HCT116 (cell line): ENCODE measurements at regions not wholly inside any gene's neighbourhood (a gene's known extent, or its start where the extent isn't known, plus 50 kb on each side); places are given as distances from the start of the nearest gene placed in this dataset.

Experiments
- ATAC-seq: fragments of 200-7000 bp; cut with Tn5 transposase; 2 replicates; pipeline ENCODE4 v1.9.1; 2020; ENCODE audit warnings: mild to moderate bottlenecking, moderate library complexity
- BruUV-seq: library from RNA; stranded (reverse); fragments of 400-500 nt; replicated peaks from 2 replicates; lab custom pipeline; 2021; lab: Mats Ljungman, UMichigan
- CTCF ChIA-PET: fragments of 300-600 bp; sonication (Branson Sonifier 250); formaldehyde crosslinking; loops from one replicate; lab custom pipeline; 2021; ENCODE audit warnings: antibody characterized with exemption; lab: Charles Lee
- POLR2A ChIA-PET: fragments of 300-600, 350-600 bp; sonication (Branson Sonifier 250); formaldehyde crosslinking; loops from one replicate; lab custom pipeline; 2021; ENCODE audit warnings: antibody characterized with exemption; lab: Charles Lee
- RAD21 ChIA-PET, 2 experiments: fragments of 300-600 bp; sonication (Branson Sonifier 250); formaldehyde crosslinking; loops; one replicate each; lab custom pipeline; 2023; ENCODE audit warnings: low total read pairs in 2 of 2; ENCODE audit not compliant: uncharacterized antibody in 2 of 2, unreplicated experiment in 2 of 2, low non-redundant PET in 1 of 2; lab: Charles Lee
- DNase-seq: peaks from one replicate; pipeline ENCODE4 v3.0.0-alpha.2; 2010; ENCODE audit warnings: low read depth, low spot score
- H2AFZ ChIP-seq: fragments of 200-600 bp; shearing (Covaris generic), sonication (generic); 2 replicates; pipeline ENCODE4 v1.6.1; 2017; ENCODE audit warnings: low read depth, mixed run types, mixed read lengths, antibody characterized with exemption, low read length; ENCODE audit not compliant: poor library complexity, severe bottlenecking
- H3K27ac ChIP-seq: 2 replicates; pipeline ENCODE4 v1.5.1; 2012; ENCODE audit warnings: low read depth, low read length
- H3K27me3 ChIP-seq: fragments of 200-600 bp; sonication (generic); 2 replicates; pipeline ENCODE4 v1.6.1; 2016; ENCODE audit warnings: mixed run types, low read length, mixed read lengths; ENCODE audit not compliant: insufficient read depth
- H3K36me3 ChIP-seq, 2 experiments: fragments of 200-500 bp in 1 of 2; fragments of 200-600 bp in 1 of 2; sonication (Bioruptor generic) in 1 of 2; sonication (generic) in 1 of 2; 2 replicates each; pipeline versions ENCODE4 v1.5.1 to v1.6.1; 2014 to 2016; ENCODE audit warnings: low read length in 2 of 2, inconsistent platforms in 1 of 2, mixed read lengths in 1 of 2, mixed run types in 1 of 2; ENCODE audit not compliant: insufficient read depth in 2 of 2, control insufficient read depth in 1 of 2
- H3K4me1 ChIP-seq, 2 experiments: fragments of 200-600 bp in 1 of 2; sonication (generic) in 1 of 2; 2 replicates each; pipeline versions ENCODE4 v1.5.1 to v1.6.1; 2012 to 2017; ENCODE audit warnings: low read length in 2 of 2, inconsistent platforms in 1 of 2, mild to moderate bottlenecking in 1 of 2, mixed read lengths in 1 of 2, mixed run types in 1 of 2, moderate library complexity in 1 of 2; ENCODE audit not compliant: insufficient read depth in 2 of 2, control insufficient read depth in 1 of 2
- H3K4me2 ChIP-seq: fragments of 200-600 bp; sonication (generic); 2 replicates; pipeline ENCODE4 v1.6.1; 2017; ENCODE audit warnings: mixed run types, low read length, mixed read lengths
- H3K4me3 ChIP-seq, 2 experiments: fragments of 200-600 bp in 1 of 2; sonication (generic) in 1 of 2; replicated peaks in 1 of 2; 2 replicates each; pipeline ENCODE4 v1.5.1; 2011 to 2016; ENCODE audit warnings: low read length in 2 of 2, control low read depth in 1 of 2, low read depth in 1 of 2, mild to moderate bottlenecking in 1 of 2, mixed read lengths in 1 of 2, mixed run types in 1 of 2
- H3K79me2 ChIP-seq: fragments of 200-600 bp; sonication (generic); 2 replicates; pipeline ENCODE4 v1.6.1; 2017; ENCODE audit warnings: mild to moderate bottlenecking, mixed run types, low read length, moderate library complexity, mixed read lengths; ENCODE audit not compliant: insufficient read depth
- H3K9ac ChIP-seq: fragments of 200-600 bp; sonication (generic); 2 replicates; pipeline ENCODE4 v1.6.1; 2016; ENCODE audit warnings: low read length, mixed read lengths
- H3K9me2 ChIP-seq: fragments of 200-600 bp; sonication (generic), shearing (Covaris generic); 2 replicates; pipeline ENCODE4 v1.6.1; 2017; ENCODE audit warnings: mixed run types, mild to moderate bottlenecking, moderate library complexity; ENCODE audit not compliant: insufficient read depth
- H3K9me3 ChIP-seq, 2 experiments: fragments of 200-500 bp in 1 of 2; fragments of 200-600 bp in 1 of 2; sonication (Bioruptor generic) in 1 of 2; sonication (generic) in 1 of 2; 2 replicates each; pipeline ENCODE4 v1.6.1; 2014 to 2017; ENCODE audit warnings: low read length in 2 of 2, mixed read lengths in 2 of 2, inconsistent platforms in 1 of 2, low read depth in 1 of 2, mild to moderate bottlenecking in 1 of 2, mixed run types in 1 of 2, moderate library complexity in 1 of 2; ENCODE audit not compliant: control insufficient read depth in 1 of 2, insufficient read depth in 1 of 2
- H4K20me1 ChIP-seq: fragments of 200-600 bp; sonication (generic), shearing (Covaris generic); 2 replicates; pipeline ENCODE4 v1.6.1; 2017; ENCODE audit warnings: mixed run types, mild to moderate bottlenecking, moderate library complexity; ENCODE audit not compliant: insufficient read depth
- ATF3 ChIP-seq: IDR thresholded peaks from 2 replicates; pipeline ENCODE4 v1.6.1; 2012
- CEBPB ChIP-seq: IDR thresholded peaks from 2 replicates; pipeline ENCODE4 v1.6.1; 2012; ENCODE audit warnings: low read depth
- EGR1 ChIP-seq: IDR thresholded peaks from 2 replicates; pipeline ENCODE4 v1.6.1; 2012; ENCODE audit warnings: low read depth
- ELF1 ChIP-seq: IDR thresholded peaks from 2 replicates; pipeline ENCODE4 v1.6.1; 2012; ENCODE audit warnings: low read depth, borderline replicate concordance
- EZH2 ChIP-seq: fragments of 200-600 bp; sonication (generic); IDR thresholded peaks from 2 replicates; pipeline ENCODE4 v1.6.1; 2017; ENCODE audit warnings: antibody characterized with exemption, mixed run types
- EZH2phosphoT487 ChIP-seq: fragments of 200-600 bp; IDR thresholded peaks from 2 replicates; pipeline ENCODE4 v1.6.1; 2018; ENCODE audit warnings: antibody characterized with exemption, borderline replicate concordance
- JUND ChIP-seq: IDR thresholded peaks from 2 replicates; pipeline ENCODE4 v1.6.1; 2012
- MAX ChIP-seq: IDR thresholded peaks from 2 replicates; pipeline ENCODE4 v1.6.1; 2012
- SIN3A ChIP-seq: IDR thresholded peaks from 2 replicates; pipeline ENCODE4 v1.6.1; 2012; ENCODE audit warnings: low read depth
- SP1 ChIP-seq: IDR thresholded peaks from 2 replicates; pipeline ENCODE4 v1.6.1; 2012; ENCODE audit warnings: low read depth
- SRF ChIP-seq: IDR thresholded peaks from 2 replicates; pipeline ENCODE4 v1.6.1; 2012; ENCODE audit warnings: low read depth
- TCF7L2 ChIP-seq: IDR thresholded peaks from 2 replicates; pipeline ENCODE4 v1.7.0; 2011; ENCODE audit warnings: borderline replicate concordance, inconsistent platforms; ENCODE audit not compliant: insufficient read depth, insufficient read length; ENCODE audit errors: extremely low read depth
- ZFX ChIP-seq: fragments of 450-650 bp; IDR thresholded peaks from 2 replicates; pipeline ENCODE4 v1.6.1; 2017
- intact Hi-C: fragments of 100-400 bp; cut with micrococcal nuclease; formaldehyde crosslinking; loops from 2 replicates; pipeline ENCODE4 v1.10.0; 2022

- no peaks in the 10 kb centered on the region for H3K4me1 ChIP-seq
- no peaks in the 10 kb centered on the region for H4K20me1 ChIP-seq
- no peaks in the 10 kb centered on the region for H3K36me3 ChIP-seq
- H3K9ac ChIP-seq, result no peak overlapping the region
- no peak overlapping the region for H3K27ac ChIP-seq
- no peaks in the 10 kb centered on the region for H3K79me2 ChIP-seq
- DNase-seq (no peak), ATAC-seq (no peak)
- BruUV-seq, result no TSS peak
- ChIA-PET RAD21 (no interaction called here), POLR2A (no interaction called here), CTCF (no interaction called here)
- no peaks in the 10 kb centered on the region for H3K9me2 ChIP-seq
- no peak overlapping the region for H3K4me3 ChIP-seq
- H3K27me3 ChIP-seq, result no peaks in the 10 kb centered on the region
- intact Hi-C loops, result no loop called here
- H3K4me2 ChIP-seq, result no peak overlapping the region
- H3K9me3 ChIP-seq, result no peaks in the 10 kb centered on the region
- TF ChIP-seq EZH2phosphoT487 (no peak), SRF (no peak), ELF1 (no peak), EGR1 (no peak), EZH2 (no peak), MAX (no peak), CEBPB (no peak), ATF3 (no peak), ZFX (no peak), SIN3A (no peak), JUND (no peak)
- no peak overlapping the region for H2AFZ ChIP-seq
These were observed 172.6 kb upstream of the VIPR2 start for GRCh38 chr7:159317294-159317693.

GRCh38 chr7:159311172-159311494 is 166.5 kb upstream of the VIPR2 start:
- BruUV-seq, result no TSS peak

More at GRCh38 chr7:159311172-159311494, 166.5 kb upstream of the VIPR2 start:
- no peak for ATAC-seq
- CTCF ChIA-PET, result no interaction called here
- no peak overlapping the region for H3K27ac ChIP-seq
- TF ChIP-seq ZFX, result no peak
- TF ChIP-seq EZH2phosphoT487, result no peak
- no peak for TF ChIP-seq TCF7L2
- no peak for TF ChIP-seq SP1
- no peak for TF ChIP-seq SIN3A
- no peak for TF ChIP-seq SRF
- no peak for TF ChIP-seq EGR1
- TF ChIP-seq, all 23 proteins: peak for 0
- no peak for DNase-seq
- Histone ChIP-seq H3K4me3 (no peak overlapping the region), H3K4me2 (no peak overlapping the region), H3K79me2 (no peaks in the 10 kb centered on the region), H3K9ac (no peak overlapping the region), H2AFZ (no peak overlapping the region), H3K9me2 (no peaks in the 10 kb centered on the region), H4K20me1 (no peaks in the 10 kb centered on the region), H3K9me3 (no peaks in the 10 kb centered on the region), H3K4me1 (no peaks in the 10 kb centered on the region), H3K27me3 (no peaks in the 10 kb centered on the region), H3K36me3 (no peaks in the 10 kb centered on the region)
- ChIA-PET RAD21 (no interaction called here), POLR2A (no interaction called here)
- intact Hi-C loops, result no loop called here
